HEK293 (cell line): ENCODE measurements at regions not wholly inside any gene's neighbourhood (a gene's known extent, or its start where the extent isn't known, plus 50 kb on each side); places are given as distances from the start of the nearest gene placed in this dataset.

ENCODE experiments used
- GLI2 ChIP-seq: fragments of 450-650 bp; formaldehyde crosslinking; IDR thresholded peaks from 2 replicates; pipeline ENCODE4; 2017; ENCODE audit warnings: missing biosample characterization, missing genetic modification characterization, low read depth, borderline replicate concordance
- SP3 ChIP-seq: fragments of 450-650 bp; formaldehyde crosslinking; IDR thresholded peaks from 2 replicates; pipeline ENCODE4 v1.5.1; 2016; ENCODE audit warnings: missing biosample characterization, missing genetic modification characterization
- ZNF140 ChIP-seq: fragments of 450-650 bp; formaldehyde crosslinking; IDR thresholded peaks from 2 replicates; pipeline ENCODE4 v1.5.1; 2016; ENCODE audit warnings: missing biosample characterization, missing genetic modification characterization
- TF ChIP-seq, protein P1 (sequence below): fragments of 450-650 bp; formaldehyde crosslinking; IDR thresholded peaks from 2 replicates; pipeline ENCODE4 v1.5.1; 2016; ENCODE audit warnings: missing biosample characterization, missing genetic modification characterization

DNA sequence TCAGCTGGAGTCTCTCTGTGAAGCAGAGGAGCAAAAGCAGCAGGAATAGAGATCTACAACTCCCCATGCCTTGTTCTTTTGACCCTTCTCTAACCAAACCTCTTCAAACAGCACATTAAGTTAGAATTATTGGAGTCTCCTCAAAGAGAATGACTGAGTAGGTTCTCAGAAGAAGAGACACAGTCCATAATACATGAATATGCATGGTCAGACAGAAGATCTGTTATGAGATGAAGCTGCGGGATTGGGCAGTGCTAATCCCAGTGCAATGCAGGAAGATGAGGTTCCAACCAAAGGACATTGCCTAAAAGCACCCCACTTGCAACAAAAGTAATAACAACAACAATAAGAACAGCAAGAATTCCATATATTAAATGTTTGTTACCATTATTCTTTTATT lies 887.9 kb upstream of the TENM4 start:
- TF ChIP-seq, protein P1, sequence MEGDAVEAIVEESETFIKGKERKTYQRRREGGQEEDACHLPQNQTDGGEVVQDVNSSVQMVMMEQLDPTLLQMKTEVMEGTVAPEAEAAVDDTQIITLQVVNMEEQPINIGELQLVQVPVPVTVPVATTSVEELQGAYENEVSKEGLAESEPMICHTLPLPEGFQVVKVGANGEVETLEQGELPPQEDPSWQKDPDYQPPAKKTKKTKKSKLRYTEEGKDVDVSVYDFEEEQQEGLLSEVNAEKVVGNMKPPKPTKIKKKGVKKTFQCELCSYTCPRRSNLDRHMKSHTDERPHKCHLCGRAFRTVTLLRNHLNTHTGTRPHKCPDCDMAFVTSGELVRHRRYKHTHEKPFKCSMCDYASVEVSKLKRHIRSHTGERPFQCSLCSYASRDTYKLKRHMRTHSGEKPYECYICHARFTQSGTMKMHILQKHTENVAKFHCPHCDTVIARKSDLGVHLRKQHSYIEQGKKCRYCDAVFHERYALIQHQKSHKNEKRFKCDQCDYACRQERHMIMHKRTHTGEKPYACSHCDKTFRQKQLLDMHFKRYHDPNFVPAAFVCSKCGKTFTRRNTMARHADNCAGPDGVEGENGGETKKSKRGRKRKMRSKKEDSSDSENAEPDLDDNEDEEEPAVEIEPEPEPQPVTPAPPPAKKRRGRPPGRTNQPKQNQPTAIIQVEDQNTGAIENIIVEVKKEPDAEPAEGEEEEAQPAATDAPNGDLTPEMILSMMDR (tag by site-specific recombination) = no peak
- TF ChIP-seq GLI2 (tag by site-specific recombination) (no peak), ZNF140 (no peak), SP3 (tag by site-specific recombination) (no peak)
